Colonic mucosa (tissue), 4 donors: ENCODE measurements at regions not wholly inside any gene's neighbourhood (a gene's known extent, or its start where the extent isn't known, plus 50 kb on each side); places are given as distances from the start of the nearest gene placed in this dataset.

ENCODE experiments used
- DNase-seq: peaks from one replicate; pipeline ENCODE4 v3.0.0-alpha.2; 2020
- H3K27ac ChIP-seq: fragments of 200-600 bp; one replicate; pipeline ENCODE4 v1.8.0; 2021
- H3K27me3 ChIP-seq: fragments of 200-600 bp; one replicate; pipeline ENCODE4 v1.8.0; 2021
- H3K36me3 ChIP-seq: fragments of 200-600 bp; one replicate; pipeline ENCODE4 v1.8.0; 2021
- H3K4me1 ChIP-seq: fragments of 200-600 bp; one replicate; pipeline ENCODE4 v1.8.0; 2021; ENCODE audit warnings: mild to moderate bottlenecking
- H3K4me3 ChIP-seq: fragments of 200-600 bp; one replicate; pipeline ENCODE4 v1.8.0; 2021
- H3K9ac ChIP-seq, 2 donors: one replicate each; pipeline ENCODE4 v1.7.0; 2013; ENCODE audit warnings: control low read depth in 2 of 2, low read depth in 2 of 2, low read length in 2 of 2
- H3K9me3 ChIP-seq: fragments of 200-600 bp; one replicate; pipeline ENCODE4 v1.8.0; 2021
- intact Hi-C: fragments of 100-400 bp; cut with DNase I; formaldehyde crosslinking; loops from one replicate; pipeline ENCODE4 v1.14.1; 2022
- TF ChIP-seq, protein P1 (sequence below): fragments of 200-600 bp; IDR thresholded peaks from one replicate; pipeline ENCODE4 v1.8.0; 2022; ENCODE audit warnings: antibody characterized with exemption, mild to moderate bottlenecking
- donor health status: healthy.
- donor health status: DM: no; HTN: no; CAD: no.
- donor health status: DM: no; HTN: no; CAD: no.

DNA sequence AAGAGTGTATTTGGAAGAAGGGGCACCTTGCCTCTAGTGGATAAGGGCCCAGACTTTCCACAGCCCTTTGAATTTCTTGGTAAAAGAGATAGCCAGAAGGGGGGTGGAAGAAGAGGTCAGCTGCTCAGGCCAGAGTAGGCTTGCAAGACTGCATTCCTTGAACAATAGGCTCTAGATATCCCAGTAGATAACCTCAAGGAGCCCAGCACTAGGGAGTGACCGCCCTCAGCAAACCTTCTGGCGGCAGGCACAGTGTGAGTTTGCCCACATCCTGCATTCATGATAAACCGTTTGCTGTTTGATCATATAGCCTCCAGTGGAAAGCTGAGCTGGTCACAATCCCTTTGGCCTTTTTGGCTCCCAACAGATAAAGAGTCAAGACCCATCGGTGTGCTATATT is 70.5 kb downstream of the NPY start:
- H3K9me3 ChIP-seq, result no peaks in the 10 kb centered on the region
- no peak overlapping the region for H3K4me3 ChIP-seq
- H3K27me3 ChIP-seq, result no peaks in the 10 kb centered on the region
- no peak overlapping the region for H3K27ac ChIP-seq
- no peaks in the 10 kb centered on the region for H3K36me3 ChIP-seq
- no peaks in the 10 kb centered on the region for H3K4me1 ChIP-seq
- TF ChIP-seq, protein P1, sequence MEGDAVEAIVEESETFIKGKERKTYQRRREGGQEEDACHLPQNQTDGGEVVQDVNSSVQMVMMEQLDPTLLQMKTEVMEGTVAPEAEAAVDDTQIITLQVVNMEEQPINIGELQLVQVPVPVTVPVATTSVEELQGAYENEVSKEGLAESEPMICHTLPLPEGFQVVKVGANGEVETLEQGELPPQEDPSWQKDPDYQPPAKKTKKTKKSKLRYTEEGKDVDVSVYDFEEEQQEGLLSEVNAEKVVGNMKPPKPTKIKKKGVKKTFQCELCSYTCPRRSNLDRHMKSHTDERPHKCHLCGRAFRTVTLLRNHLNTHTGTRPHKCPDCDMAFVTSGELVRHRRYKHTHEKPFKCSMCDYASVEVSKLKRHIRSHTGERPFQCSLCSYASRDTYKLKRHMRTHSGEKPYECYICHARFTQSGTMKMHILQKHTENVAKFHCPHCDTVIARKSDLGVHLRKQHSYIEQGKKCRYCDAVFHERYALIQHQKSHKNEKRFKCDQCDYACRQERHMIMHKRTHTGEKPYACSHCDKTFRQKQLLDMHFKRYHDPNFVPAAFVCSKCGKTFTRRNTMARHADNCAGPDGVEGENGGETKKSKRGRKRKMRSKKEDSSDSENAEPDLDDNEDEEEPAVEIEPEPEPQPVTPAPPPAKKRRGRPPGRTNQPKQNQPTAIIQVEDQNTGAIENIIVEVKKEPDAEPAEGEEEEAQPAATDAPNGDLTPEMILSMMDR, result no peak
- H3K9ac ChIP-seq, result no peak overlapping the region
- no peak for DNase-seq
- intact Hi-C loops, result no loop called here

- Histone ChIP-seq H3K4me3 (no peak overlapping the region), H3K4me1 (no peaks in the 10 kb centered on the region), H3K27ac (no peak overlapping the region), H3K36me3 (no peaks in the 10 kb centered on the region), H3K9me3 (no peaks in the 10 kb centered on the region), H3K27me3 (no peaks in the 10 kb centered on the region), H3K9ac (no peak overlapping the region)
- TF ChIP-seq, protein P1, result no peak
- no peak for DNase-seq
- intact Hi-C loops, result no loop called here
These were observed 72.9 kb downstream of the NPY start for GRCh38 chr7:24356718-24357386.

DNA sequence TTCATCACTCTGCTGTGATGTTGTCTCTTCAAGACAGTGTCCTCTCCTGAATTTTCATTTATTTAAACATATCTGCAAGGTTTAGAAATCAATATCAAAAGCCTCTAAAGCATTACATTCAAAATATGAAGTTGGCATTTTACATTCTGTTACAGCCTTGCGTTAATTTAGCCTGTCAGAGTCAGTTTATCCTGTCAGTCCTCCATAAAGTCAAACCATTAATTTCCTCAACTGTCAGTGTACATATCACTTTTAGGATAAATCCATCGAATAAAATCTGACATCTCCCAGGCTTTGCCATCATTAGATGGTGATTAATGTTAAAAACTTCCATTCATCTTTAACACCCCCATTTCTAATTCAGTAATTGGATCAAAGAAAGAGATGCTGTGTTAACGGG is 77.0 kb downstream of the NPY start:
- Histone ChIP-seq H3K36me3 (no peaks in the 10 kb centered on the region), H3K9ac (no peak overlapping the region), H3K27me3 (no peaks in the 10 kb centered on the region), H3K4me1 (no peaks in the 10 kb centered on the region), H3K27ac (no peak overlapping the region), H3K9me3 (no peaks in the 10 kb centered on the region), H3K4me3 (no peak overlapping the region)
- no peak for DNase-seq
- TF ChIP-seq, protein P1, result no peak
- intact Hi-C loops, result no loop called here

DNA sequence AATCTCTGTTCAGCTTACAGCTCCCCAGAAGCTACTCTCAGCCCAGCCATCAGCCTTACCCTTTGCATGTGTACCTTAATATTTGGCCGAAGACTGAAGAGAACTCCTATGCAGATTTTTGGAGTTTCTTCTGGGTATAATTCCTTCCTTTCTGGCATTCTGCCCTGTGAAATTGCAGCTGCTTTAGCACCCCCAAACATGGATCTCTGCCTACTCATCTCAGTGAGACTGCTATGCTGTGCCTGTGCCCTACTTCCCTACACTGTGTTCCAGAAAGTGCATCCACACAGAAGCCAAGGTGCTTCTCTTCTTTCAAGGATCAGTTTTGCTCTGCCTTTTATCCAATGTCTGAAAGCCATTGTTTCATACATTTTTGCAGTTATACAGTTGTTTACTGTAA is 81.6 kb downstream of the NPY start:
- Histone ChIP-seq H3K27me3 (no peaks in the 10 kb centered on the region), H3K36me3 (no peaks in the 10 kb centered on the region), H3K27ac (no peak overlapping the region), H3K9me3 (no peaks in the 10 kb centered on the region), H3K4me1 (no peaks in the 10 kb centered on the region), H3K9ac (no peak overlapping the region), H3K4me3 (no peak overlapping the region)
- no peak for DNase-seq
- intact Hi-C loops, result no loop called here
- TF ChIP-seq, protein P1, result no peak

- TF ChIP-seq, protein P1, result no peak
- Histone ChIP-seq H3K4me3 (no peak overlapping the region), H3K27me3 (no peaks in the 10 kb centered on the region), H3K9ac (no peak overlapping the region), H3K4me1 (no peaks in the 10 kb centered on the region), H3K36me3 (no peaks in the 10 kb centered on the region), H3K9me3 (no peaks in the 10 kb centered on the region), H3K27ac (no peak overlapping the region)
- no peak for DNase-seq
- intact Hi-C loops, result no loop called here
These were observed 82.9 kb downstream of the NPY start for GRCh38 chr7:24366876-24367275.
